B cell (primary cell): ENCODE measurements at regions not wholly inside any gene's neighbourhood (a gene's known extent, or its start where the extent isn't known, plus 50 kb on each side); places are given as distances from the start of the nearest gene placed in this dataset.

Experiments
- ATAC-seq: fragments of 200-7000 bp; cut with Tn5 transposase; one replicate; pipeline ENCODE4 v1.10.0; 2021; ENCODE audit warnings: low read depth, mild to moderate bottlenecking, moderate number of reproducible peaks, moderate library complexity
- CTCF ChIA-PET: fragments of 350-600 bp; sonication (Branson Sonifier 250); formaldehyde crosslinking; loops from one replicate; lab custom pipeline; 2021; ENCODE audit warnings: antibody characterized with exemption, inconsistent platforms; lab: Charles Lee
- POLR2A ChIA-PET: fragments of 350-600 bp; sonication (Branson Sonifier 250); formaldehyde crosslinking; loops from one replicate; lab custom pipeline; 2021; ENCODE audit warnings: antibody characterized with exemption; lab: Charles Lee
- DNase-seq: peaks from one replicate; pipeline ENCODE4 v3.0.0; 2013
- H2AFZ ChIP-seq: 2 replicates; pipeline ENCODE4 v1.6.1; 2012; ENCODE audit warnings: mild to moderate bottlenecking, low read depth, low read length; ENCODE audit not compliant: insufficient read depth, poor library complexity, severe bottlenecking
- H3K27ac ChIP-seq, 2 donors: 1 replicate in 1 of 2; 2 replicates in 1 of 2; pipeline ENCODE4 v1.5.1; 2012 to 2013; ENCODE audit warnings: low read length in 2 of 2, mild to moderate bottlenecking in 2 of 2, moderate library complexity in 1 of 2
- H3K27me3 ChIP-seq, 4 experiments: fragments of 200-600 bp in 1 of 4; sonication (generic) in 1 of 4; replicated peaks in 1 of 4; 1 replicate in 2 of 4; 2 replicates in 2 of 4; pipeline versions ENCODE4 v1.6.1 to v1.7.0; 2013 to 2016; ENCODE audit warnings: low read length in 3 of 4, mild to moderate bottlenecking in 2 of 4, mixed read lengths in 1 of 4, moderate library complexity in 1 of 4; ENCODE audit not compliant: insufficient read depth in 4 of 4, control insufficient read depth in 3 of 4; ENCODE audit errors: control extremely low read depth in 1 of 4
- H3K36me3 ChIP-seq, 2 experiments: replicated peaks in 1 of 2; 1 replicate in 1 of 2; 2 replicates in 1 of 2; pipeline versions ENCODE4 v1.6.1 to v1.7.1; 2013; ENCODE audit warnings: low read length in 1 of 2; ENCODE audit not compliant: insufficient read depth in 2 of 2, control insufficient read depth in 1 of 2; ENCODE audit errors: control extremely low read depth in 1 of 2, extremely low read depth in 1 of 2
- H3K4me1 ChIP-seq, 2 donors: fragments of 200-600 bp in 1 of 2; sonication (generic) in 1 of 2; 1 replicate in 1 of 2; 2 replicates in 1 of 2; pipeline versions ENCODE4 v1.5.1 to v1.6.1; 2013 to 2017; ENCODE audit warnings: low read length in 2 of 2; ENCODE audit not compliant: control insufficient read depth in 2 of 2, insufficient read depth in 2 of 2
- H3K4me2 ChIP-seq: replicated peaks from 2 replicates; pipeline ENCODE3; 2012; ENCODE audit warnings: mild to moderate bottlenecking, low read depth, low read length; ENCODE audit not compliant: poor library complexity, severe bottlenecking
- H3K4me3 ChIP-seq, 5 experiments: fragments of 200-600 bp in 1 of 5; sonication (generic) in 1 of 5; 1 replicate in 3 of 5; 2 replicates in 2 of 5; pipeline versions ENCODE4 v1.5.1 to v1.7.0; 2011 to 2016; ENCODE audit warnings: low read length in 4 of 5, mild to moderate bottlenecking in 4 of 5, low read depth in 2 of 5, control low read depth in 1 of 5, moderate library complexity in 1 of 5; ENCODE audit not compliant: insufficient read depth in 1 of 5; ENCODE audit errors: control extremely low read depth in 1 of 5, extremely low read depth in 1 of 5
- H3K79me2 ChIP-seq: fragments of 200-600 bp; sonication (generic); one replicate; pipeline ENCODE4 v1.6.0; 2016; ENCODE audit warnings: low read length; ENCODE audit not compliant: control insufficient read depth, insufficient read depth
- H3K9ac ChIP-seq: fragments of 200-600 bp; sonication (generic); 2 replicates; pipeline ENCODE4 v1.6.1; 2017; ENCODE audit warnings: mild to moderate bottlenecking, low read length, moderate library complexity
- H3K9me3 ChIP-seq, 3 donors: one replicate each; pipeline versions ENCODE4 v1.6.1 to v1.7.1; 2013; ENCODE audit warnings: low read length in 2 of 3; ENCODE audit not compliant: control insufficient read depth in 2 of 3, insufficient read depth in 1 of 3; ENCODE audit errors: control extremely low read depth in 1 of 3
- H4K20me1 ChIP-seq: 2 replicates; pipeline ENCODE4 v1.6.0; 2012; ENCODE audit warnings: mild to moderate bottlenecking, low read length; ENCODE audit not compliant: insufficient read depth, control insufficient read depth, poor library complexity, severe bottlenecking
- H3K27ac Mint-ChIP-seq: one replicate; pipeline ENCODE4 v1.8.0; 2021; ENCODE audit warnings: mixed read lengths
- H3K27me3 Mint-ChIP-seq: one replicate; pipeline ENCODE4 v1.8.0; 2021; ENCODE audit warnings: mixed read lengths
- H3K4me1 Mint-ChIP-seq: one replicate; pipeline ENCODE4 v1.8.0; 2021; ENCODE audit warnings: mixed read lengths
- H3K4me3 Mint-ChIP-seq: one replicate; pipeline ENCODE4 v1.8.0; 2021; ENCODE audit warnings: mixed read lengths
- H3K9me3 Mint-ChIP-seq: one replicate; pipeline ENCODE4 v1.8.0; 2022; ENCODE audit warnings: mixed read lengths; ENCODE audit not compliant: insufficient read depth
- CTCF ChIP-seq: fragments of 200-600 bp; IDR thresholded peaks from one replicate; pipeline ENCODE4 v1.8.0; 2022; ENCODE audit warnings: antibody characterized with exemption, mild to moderate bottlenecking
- EZH2 ChIP-seq: IDR thresholded peaks from 2 replicates; pipeline ENCODE4 v1.6.1; 2012; ENCODE audit warnings: borderline replicate concordance, low read depth, mild to moderate bottlenecking, moderate library complexity, low read length; ENCODE audit not compliant: insufficient read depth, poor library complexity, severe bottlenecking
- WGBS: methylation state at CpG from one replicate; pipeline ENCODE4 v1.1.5; 2013; ENCODE audit warnings: missing lambda C conversion rate; ENCODE audit not compliant: insufficient coverage; 5-methylcytosine and 5-hydroxymethylcytosine counted together
- intact Hi-C: fragments of 100-400 bp; cut with micrococcal nuclease; formaldehyde crosslinking; loops from one replicate; pipeline ENCODE4 v1.10.0; 2022

- no peak for DNase-seq
- H3K9me3 Mint-ChIP-seq = no peaks in the 10 kb centered on the region
- WGBS = 94% methylated on average over 7 of the region's 7 CpGs
- Histone ChIP-seq H3K27ac (no peak overlapping the region), H3K36me3 (no peaks in the 10 kb centered on the region), H3K4me1 (no peaks in the 10 kb centered on the region), H3K27me3 (peaks cover 0 to 8% (median 0%) of the 10 kb centered on the region in 4 experiments), H3K79me2 (no peaks in the 10 kb centered on the region), H4K20me1 (no peaks in the 10 kb centered on the region), H3K9me3 (no peaks in the 10 kb centered on the region), H3K4me3 (no peak overlapping the region), H3K4me2 (no peak overlapping the region), H2AFZ (no peak overlapping the region), H3K9ac (no peak overlapping the region)
- no peak overlapping the region for H3K27ac Mint-ChIP-seq
- POLR2A ChIA-PET = no interaction called here
- no peak for ATAC-seq
- no peak overlapping the region for H3K4me3 Mint-ChIP-seq
- TF ChIP-seq CTCF (no peak), EZH2 (no peak)
- no peaks in the 10 kb centered on the region for H3K4me1 Mint-ChIP-seq
- intact Hi-C loops = no loop called here
- peaks cover 6% of the 10 kb centered on the region for H3K27me3 Mint-ChIP-seq
- CTCF ChIA-PET = no interaction called here
These were observed 161.0 kb upstream of the CIBAR2 start for GRCh38 chr16:85273293-85273692.

DNA sequence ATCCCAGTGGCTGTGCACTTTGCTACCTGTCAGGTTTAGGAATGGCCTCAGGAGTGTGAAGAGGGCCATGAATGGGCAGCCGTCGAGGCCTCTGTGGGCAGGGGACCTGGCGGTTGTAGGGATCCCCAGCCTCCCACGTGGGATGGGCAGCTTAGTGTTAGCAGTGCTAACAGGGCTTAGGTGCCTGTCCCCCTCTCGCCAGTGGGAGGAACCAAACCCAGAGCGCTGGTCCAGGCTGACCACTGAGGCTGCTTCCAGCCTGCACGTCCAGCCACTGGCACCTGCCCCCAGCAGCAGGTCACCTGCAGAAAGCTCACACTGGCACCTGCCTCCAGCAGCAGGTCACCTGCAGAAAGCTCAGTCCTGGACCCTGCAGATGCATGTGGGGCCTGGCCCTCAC is 162.2 kb upstream of the CIBAR2 start:
- Mint-ChIP-seq H3K4me1 (no peaks in the 10 kb centered on the region), H3K9me3 (no peaks in the 10 kb centered on the region), H3K4me3 (no peak overlapping the region), H3K27me3 (peaks cover 3% of the 10 kb centered on the region), H3K27ac (no peak overlapping the region)
- Histone ChIP-seq H4K20me1 (no peaks in the 10 kb centered on the region), H3K79me2 (no peaks in the 10 kb centered on the region), H3K9me3 (no peaks in the 10 kb centered on the region), H3K27me3 (peaks cover 0 to 6% (median 0%) of the 10 kb centered on the region in 4 experiments), H3K4me3 (no peak overlapping the region), H3K27ac (no peak overlapping the region), H3K4me2 (no peak overlapping the region), H3K36me3 (no peaks in the 10 kb centered on the region), H3K9ac (no peak overlapping the region), H3K4me1 (no peaks in the 10 kb centered on the region), H2AFZ (no peak overlapping the region)
- TF ChIP-seq EZH2 (no peak), CTCF (no peak)
- intact Hi-C loops = no loop called here
- ATAC-seq (no peak), DNase-seq (no peak)
- WGBS = 88% methylated on average over 7 of the region's 7 CpGs
- ChIA-PET POLR2A (no interaction called here), CTCF (interaction anchor here (1.1 to 2.2 kb wide), 4 partner anchors 11 to 124 kb away, joined by 3 to 5 read pairs (median 4); no protein-coding TSS in a partner anchor)
